ENCODE measurements at regions not wholly inside any gene's neighbourhood (a gene's known extent, or its start where the extent isn't known, plus 50 kb on each side); places are given as distances from the start of the nearest gene placed in this dataset.

DNA sequence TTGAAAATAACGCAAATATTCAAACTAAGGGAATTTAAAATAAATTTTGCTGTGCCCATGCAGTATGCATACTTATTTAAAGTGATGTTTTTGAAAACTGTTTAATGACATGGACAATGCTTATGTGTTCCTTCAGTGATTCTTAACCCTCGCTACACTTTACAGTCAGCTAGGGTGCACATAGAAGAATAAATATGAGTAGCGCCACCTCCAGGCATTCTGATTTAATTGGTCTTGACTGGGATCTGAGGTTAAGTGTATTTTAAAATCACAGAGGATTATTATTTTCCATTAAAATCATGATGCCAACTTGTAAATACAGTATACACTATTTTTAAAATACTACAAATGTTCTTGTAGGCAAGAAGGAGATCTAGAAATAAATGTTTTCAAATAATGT is 373.5 kb upstream of the ADGRL4 start:
- Histone ChIP-seq H3K27ac (no peak overlapping the region), H3K27me3 (replicated peaks in 1 of 7) (no peaks in the 10 kb centered on the region), H3K9me3 (peaks cover 0 to 5% (median 0%) of the 10 kb centered on the region in 8 donors), H3K4me1 (no peaks in the 10 kb centered on the region), H3K36me3 (no peaks in the 10 kb centered on the region), H3K4me3 (no peak overlapping the region)
- no peak for DNase-seq
- TF ChIP-seq, protein P1, sequence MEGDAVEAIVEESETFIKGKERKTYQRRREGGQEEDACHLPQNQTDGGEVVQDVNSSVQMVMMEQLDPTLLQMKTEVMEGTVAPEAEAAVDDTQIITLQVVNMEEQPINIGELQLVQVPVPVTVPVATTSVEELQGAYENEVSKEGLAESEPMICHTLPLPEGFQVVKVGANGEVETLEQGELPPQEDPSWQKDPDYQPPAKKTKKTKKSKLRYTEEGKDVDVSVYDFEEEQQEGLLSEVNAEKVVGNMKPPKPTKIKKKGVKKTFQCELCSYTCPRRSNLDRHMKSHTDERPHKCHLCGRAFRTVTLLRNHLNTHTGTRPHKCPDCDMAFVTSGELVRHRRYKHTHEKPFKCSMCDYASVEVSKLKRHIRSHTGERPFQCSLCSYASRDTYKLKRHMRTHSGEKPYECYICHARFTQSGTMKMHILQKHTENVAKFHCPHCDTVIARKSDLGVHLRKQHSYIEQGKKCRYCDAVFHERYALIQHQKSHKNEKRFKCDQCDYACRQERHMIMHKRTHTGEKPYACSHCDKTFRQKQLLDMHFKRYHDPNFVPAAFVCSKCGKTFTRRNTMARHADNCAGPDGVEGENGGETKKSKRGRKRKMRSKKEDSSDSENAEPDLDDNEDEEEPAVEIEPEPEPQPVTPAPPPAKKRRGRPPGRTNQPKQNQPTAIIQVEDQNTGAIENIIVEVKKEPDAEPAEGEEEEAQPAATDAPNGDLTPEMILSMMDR (IDR thresholded peaks at IDR 0.05 in 8 of 11, conservative IDR thresholded peaks at IDR 0.05 in 3 of 11) = no peak
- no peak for TF ChIP-seq POLR2A (IDR thresholded peaks at IDR 0.05)
- no peak for TF ChIP-seq POLR2AphosphoS5 (IDR thresholded peaks at IDR 0.05)
- intact Hi-C loops (cut with DNase I; ENCODE audit: low total_unique reads) = no loop called here
- WGBS, 5 donors = 61 to 91% (median 82%) methylated on average over 3 of the region's 3 CpGs

DNA sequence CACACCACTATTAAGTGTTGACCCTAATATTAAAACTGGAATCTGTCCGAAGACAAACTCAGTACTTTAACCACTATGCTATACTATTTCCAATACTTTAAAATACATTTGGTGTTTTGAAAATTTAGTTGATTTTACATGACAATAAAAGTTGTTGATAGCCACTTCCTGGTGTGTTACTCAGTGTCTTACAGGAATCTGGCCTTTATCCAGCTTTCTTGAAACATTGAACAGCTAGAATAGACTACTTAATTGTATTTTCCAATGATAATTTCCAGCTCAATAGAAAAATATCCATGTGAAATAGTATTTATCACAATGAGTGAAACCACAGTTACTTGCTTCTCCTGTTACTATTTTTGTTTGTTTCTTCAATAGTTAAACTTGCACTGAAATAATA is 369.6 kb upstream of the ADGRL4 start:
- Histone ChIP-seq H3K9me3 (peaks cover 0 to 5% (median 0%) of the 10 kb centered on the region in 8 donors), H3K27me3 (replicated peaks in 1 of 7) (no peaks in the 10 kb centered on the region), H3K36me3 (no peaks in the 10 kb centered on the region), H3K4me3 (no peak overlapping the region), H3K4me1 (no peaks in the 10 kb centered on the region), H3K27ac (no peak overlapping the region)
- TF ChIP-seq, protein P1 (IDR thresholded peaks at IDR 0.05 in 8 of 11, conservative IDR thresholded peaks at IDR 0.05 in 3 of 11) = no peak
- TF ChIP-seq POLR2AphosphoS5 (IDR thresholded peaks at IDR 0.05) (no peak), POLR2A (IDR thresholded peaks at IDR 0.05) (no peak)
- DNase-seq = no peak
- 80 to 86% (median 81%) methylated on average over 1 of the region's 1 CpG for WGBS, 5 donors
- intact Hi-C loops (cut with DNase I; ENCODE audit: low total_unique reads) = no loop called here

DNA sequence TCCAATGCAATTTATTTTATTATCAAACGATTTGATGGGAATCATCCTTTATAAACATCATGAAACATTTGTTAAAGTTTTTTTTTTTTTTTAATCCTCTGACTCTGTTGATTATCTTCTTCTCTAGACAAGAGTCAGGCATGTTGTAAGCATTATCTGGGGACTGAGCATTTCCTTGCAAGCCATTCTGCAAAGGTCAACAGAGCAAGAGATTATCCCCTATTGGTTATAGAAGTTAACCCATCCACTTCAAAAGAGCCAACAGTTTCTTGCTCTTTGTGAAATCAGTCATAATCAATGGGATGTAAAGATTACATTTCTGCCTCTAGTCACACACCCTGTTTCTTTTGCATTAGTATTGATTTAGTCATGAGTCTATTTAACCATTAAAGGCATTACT is 368.8 kb upstream of the ADGRL4 start:
- Histone ChIP-seq H3K4me3 (no peak overlapping the region), H3K27ac (no peak overlapping the region), H3K9me3 (peaks cover 0 to 5% (median 0%) of the 10 kb centered on the region in 8 donors), H3K4me1 (no peaks in the 10 kb centered on the region), H3K36me3 (no peaks in the 10 kb centered on the region), H3K27me3 (replicated peaks in 1 of 7) (no peaks in the 10 kb centered on the region)
- DNase-seq = no peak
- TF ChIP-seq, protein P1 (IDR thresholded peaks at IDR 0.05 in 8 of 11, conservative IDR thresholded peaks at IDR 0.05 in 3 of 11) = no peak
- TF ChIP-seq POLR2AphosphoS5 (IDR thresholded peaks at IDR 0.05) = no peak
- no peak for TF ChIP-seq POLR2A (IDR thresholded peaks at IDR 0.05)
- intact Hi-C loops (cut with DNase I; ENCODE audit: low total_unique reads) = no loop called here
- 32 to 50% (median 38%) methylated on average over 1 of the region's 1 CpG for WGBS, 5 donors

DNA sequence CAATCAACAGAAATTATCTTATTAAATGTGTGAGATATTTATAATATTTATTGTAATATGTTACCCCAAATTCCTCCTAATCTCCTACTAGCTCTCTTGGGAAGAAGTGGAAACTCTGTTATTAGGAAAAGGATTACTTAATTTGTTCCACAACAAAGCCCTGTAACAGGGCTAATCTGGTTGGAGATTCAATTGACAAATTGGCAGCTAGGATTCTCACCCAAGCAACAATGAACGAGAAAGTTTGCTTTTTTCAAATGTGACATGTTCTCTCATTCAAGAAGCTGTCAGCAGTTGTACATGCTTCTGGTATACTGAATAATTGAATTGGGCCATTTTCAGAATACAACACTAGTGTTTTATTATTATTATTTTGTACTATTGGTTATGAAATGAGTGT is 367.9 kb upstream of the ADGRL4 start:
- H3K27ac ChIP-seq = no peak overlapping the region
- no peak for DNase-seq
- no peaks in the 10 kb centered on the region for H3K4me1 ChIP-seq
- no peaks in the 10 kb centered on the region for H3K27me3 ChIP-seq (replicated peaks in 1 of 7)
- intact Hi-C loops (cut with DNase I; ENCODE audit: low total_unique reads) = no loop called here
- peaks cover 0 to 5% (median 0%) of the 10 kb centered on the region in 8 donors for H3K9me3 ChIP-seq
- H3K36me3 ChIP-seq = no peaks in the 10 kb centered on the region
- H3K4me3 ChIP-seq = no peak overlapping the region
- 74 to 90% (median 80%) methylated on average over 1 of the region's 1 CpG for WGBS, 5 donors
- TF ChIP-seq POLR2AphosphoS5 (IDR thresholded peaks at IDR 0.05) = no peak
- TF ChIP-seq POLR2A (IDR thresholded peaks at IDR 0.05) = no peak
- TF ChIP-seq, protein P1 (IDR thresholded peaks at IDR 0.05 in 8 of 11, conservative IDR thresholded peaks at IDR 0.05 in 3 of 11) = no peak
